ENCODE measurements at regions not wholly inside any gene's neighbourhood (a gene's known extent, or its start where the extent isn't known, plus 50 kb on each side); places are given as distances from the start of the nearest gene placed in this dataset.
"Not testable (repeated sequence)": the region's sequence is repeated elsewhere in the genome, so short reads cannot be mapped to it uniquely, and the experiment has no call there.

- no peak for DNase-seq
Measured at GRCh38 chr5:89190515-89191265, 307.7 kb upstream of the MEF2C start.

GRCh38 chr5:89187883-89188465 is 305.0 kb upstream of the MEF2C start:
- DNase-seq = no peak

GRCh38 chr5:89187268-89187667 is 304.3 kb upstream of the MEF2C start:
- no peak for DNase-seq

- no peak for DNase-seq
Measured at GRCh38 chr5:89181546-89181945, 298.6 kb upstream of the MEF2C start.

- no peak for DNase-seq
Measured at GRCh38 chr5:89179731-89180130, 296.7 kb upstream of the MEF2C start.

- DNase-seq = peak; percentile 16
Measured at GRCh38 chr5:89178541-89178940, 295.6 kb upstream of the MEF2C start.

GRCh38 chr5:89173528-89173927 is 290.5 kb upstream of the MEF2C start:
- DNase-seq = no peak

GRCh38 chr5:89168766-89169165 is 285.8 kb upstream of the MEF2C start:
- no peak for DNase-seq

- DNase-seq = not testable (repeated sequence)
Measured at GRCh38 chr5:89164703-89165102, 281.7 kb upstream of the MEF2C start.

GRCh38 chr5:89156226-89156625 is 273.2 kb upstream of the MEF2C start:
- no peak for DNase-seq

GRCh38 chr5:89147031-89147430 is 264.0 kb upstream of the MEF2C start:
- no peak for DNase-seq

GRCh38 chr5:89137148-89137547 is 254.2 kb upstream of the MEF2C start:
- DNase-seq = no peak

- DNase-seq = no peak
Measured at GRCh38 chr5:89133975-89134374, 251.0 kb upstream of the MEF2C start.

GRCh38 chr5:89133129-89133528 is 250.1 kb upstream of the MEF2C start:
- no peak for DNase-seq

GRCh38 chr5:89130851-89131250 is 247.9 kb upstream of the MEF2C start:
- DNase-seq = no peak

GRCh38 chr5:89129941-89130340 is 247.0 kb upstream of the MEF2C start:
- no peak for DNase-seq

GRCh38 chr5:89128906-89129625 is 246.1 kb upstream of the MEF2C start:
- DNase-seq = no peak

GRCh38 chr5:89128092-89128491 is 245.1 kb upstream of the MEF2C start:
- no peak for DNase-seq

GRCh38 chr5:89127191-89127590 is 244.2 kb upstream of the MEF2C start:
- no peak for DNase-seq

GRCh38 chr5:89125372-89125771 is 242.4 kb upstream of the MEF2C start:
- no peak for DNase-seq

- no peak for DNase-seq
Measured at GRCh38 chr5:89123581-89123980, 240.6 kb upstream of the MEF2C start.

- DNase-seq = peak; percentile 23
Measured at GRCh38 chr5:89120719-89121118, 237.7 kb upstream of the MEF2C start.

GRCh38 chr5:89117124-89117644 is 234.2 kb upstream of the MEF2C start:
- DNase-seq = no peak
